Activated naive CD8-positive, alpha-beta T cell treated with anti-CD3 and anti-CD28 coated beads, Interleukin-2, amount 50 U/mL, for 24 hours (primary cell): ENCODE measurements at regions not wholly inside any gene's neighbourhood (a gene's known extent, or its start where the extent isn't known, plus 50 kb on each side); places are given as distances from the start of the nearest gene placed in this dataset.
"Not testable (repeated sequence)": the region's sequence is repeated elsewhere in the genome, so short reads cannot be mapped to it uniquely, and the experiment has no call there.

Experiments
- ATAC-seq: fragments of 150-1000 bp; cut with Tn5 transposase; one replicate; pipeline ENCODE4 v1.10.0; 2021
- DNase-seq: peaks from one replicate; pipeline ENCODE4 v3.0.0; 2021
- H3K27ac Mint-ChIP-seq: one replicate; pipeline ENCODE4 v1.8.0; 2021; ENCODE audit warnings: mild to moderate bottlenecking, mixed read lengths
- H3K27me3 Mint-ChIP-seq: one replicate; pipeline ENCODE4 v1.8.0; 2021; ENCODE audit warnings: mixed read lengths
- H3K36me3 Mint-ChIP-seq: one replicate; pipeline ENCODE4 v1.8.0; 2021; ENCODE audit warnings: low read depth, mixed read lengths
- H3K4me1 Mint-ChIP-seq: one replicate; pipeline ENCODE4 v1.8.0; 2021; ENCODE audit warnings: mixed read lengths
- H3K4me3 Mint-ChIP-seq: one replicate; pipeline ENCODE4 v1.8.0; 2021; ENCODE audit warnings: mild to moderate bottlenecking, moderate library complexity, mixed read lengths
- H3K9me3 Mint-ChIP-seq: one replicate; pipeline ENCODE4 v1.8.0; 2021; ENCODE audit warnings: mixed read lengths

- no peak for DNase-seq
- H3K36me3 Mint-ChIP-seq: no peaks in the 10 kb centered on the region
- H3K9me3 Mint-ChIP-seq: no peaks in the 10 kb centered on the region
- no peaks in the 10 kb centered on the region for H3K4me1 Mint-ChIP-seq
- no peak for ATAC-seq
- peaks cover 14% of the 10 kb centered on the region for H3K27me3 Mint-ChIP-seq
- H3K27ac Mint-ChIP-seq: no peak overlapping the region
- no peak overlapping the region for H3K4me3 Mint-ChIP-seq
Observed at GRCh38 chr1:30102605-30103004, 620.8 kb downstream of the MATN1 start.

- no peaks in the 10 kb centered on the region for H3K36me3 Mint-ChIP-seq
- no peak for DNase-seq
- H3K4me3 Mint-ChIP-seq: no peak overlapping the region
- no peaks in the 10 kb centered on the region for H3K9me3 Mint-ChIP-seq
- H3K4me1 Mint-ChIP-seq: no peaks in the 10 kb centered on the region
- H3K27me3 Mint-ChIP-seq: peaks cover 10% of the 10 kb centered on the region
- no peak overlapping the region for H3K27ac Mint-ChIP-seq
- no peak for ATAC-seq
Observed at GRCh38 chr1:30101487-30102227, 621.7 kb downstream of the MATN1 start.

GRCh38 chr1:30101016-30101415 is 622.4 kb downstream of the MATN1 start:
- ATAC-seq (no peak), DNase-seq (no peak)
- Mint-ChIP-seq H3K9me3 (no peaks in the 10 kb centered on the region), H3K4me3 (no peak overlapping the region), H3K4me1 (no peaks in the 10 kb centered on the region), H3K27ac (no peak overlapping the region), H3K27me3 (peaks cover 10% of the 10 kb centered on the region), H3K36me3 (no peaks in the 10 kb centered on the region)

- Mint-ChIP-seq H3K4me1 (no peaks in the 10 kb centered on the region), H3K9me3 (no peaks in the 10 kb centered on the region), H3K27me3 (peaks cover 8% of the 10 kb centered on the region), H3K4me3 (no peak overlapping the region), H3K27ac (no peak overlapping the region), H3K36me3 (no peaks in the 10 kb centered on the region)
- ATAC-seq (no peak), DNase-seq (no peak)
Observed at GRCh38 chr1:30100524-30100862, 622.9 kb downstream of the MATN1 start.

GRCh38 chr1:30099587-30100523 is 623.5 kb downstream of the MATN1 start:
- no peak overlapping the region for H3K4me3 Mint-ChIP-seq
- H3K4me1 Mint-ChIP-seq: no peaks in the 10 kb centered on the region
- H3K9me3 Mint-ChIP-seq: no peaks in the 10 kb centered on the region
- DNase-seq (no peak), ATAC-seq (no peak)
- peaks cover 5% of the 10 kb centered on the region for H3K27me3 Mint-ChIP-seq
- no peak overlapping the region for H3K27ac Mint-ChIP-seq
- H3K36me3 Mint-ChIP-seq: no peaks in the 10 kb centered on the region

GRCh38 chr1:30097851-30098250 is 625.5 kb downstream of the MATN1 start:
- not testable (repeated sequence) for H3K9me3 Mint-ChIP-seq, H3K27ac Mint-ChIP-seq, DNase-seq, H3K36me3 Mint-ChIP-seq, H3K27me3 Mint-ChIP-seq, H3K4me1 Mint-ChIP-seq, ATAC-seq, H3K4me3 Mint-ChIP-seq

- no peak for DNase-seq
- ATAC-seq: no peak
- no peaks in the 10 kb centered on the region for H3K4me1 Mint-ChIP-seq
- peaks cover 1% of the 10 kb centered on the region for H3K36me3 Mint-ChIP-seq
- peaks cover 26% of the 10 kb centered on the region for H3K9me3 Mint-ChIP-seq
- H3K27me3 Mint-ChIP-seq: no peaks in the 10 kb centered on the region
- no peak overlapping the region for H3K4me3 Mint-ChIP-seq
- no peak overlapping the region for H3K27ac Mint-ChIP-seq
Observed at GRCh38 chr1:30095451-30096025, 627.8 kb downstream of the MATN1 start.

GRCh38 chr1:30095051-30095450 is 628.3 kb downstream of the MATN1 start:
- peaks cover 26% of the 10 kb centered on the region for H3K9me3 Mint-ChIP-seq
- H3K4me3 Mint-ChIP-seq: no peak overlapping the region
- H3K27me3 Mint-ChIP-seq: no peaks in the 10 kb centered on the region
- no peak for ATAC-seq
- peaks cover 1% of the 10 kb centered on the region for H3K36me3 Mint-ChIP-seq
- DNase-seq: no peak
- no peaks in the 10 kb centered on the region for H3K4me1 Mint-ChIP-seq
- no peak overlapping the region for H3K27ac Mint-ChIP-seq

- no peak overlapping the region for H3K27ac Mint-ChIP-seq
- peaks cover 13% of the 10 kb centered on the region for H3K27me3 Mint-ChIP-seq
- DNase-seq: no peak
- no peaks in the 10 kb centered on the region for H3K4me1 Mint-ChIP-seq
- ATAC-seq: no peak
- peaks cover 1% of the 10 kb centered on the region for H3K36me3 Mint-ChIP-seq
- H3K9me3 Mint-ChIP-seq: peaks cover 29% of the 10 kb centered on the region
- H3K4me3 Mint-ChIP-seq: no peak overlapping the region
Observed at GRCh38 chr1:30092051-30092858, 631.1 kb downstream of the MATN1 start.

GRCh38 chr1:30090162-30090820 is 633.1 kb downstream of the MATN1 start:
- Mint-ChIP-seq H3K4me1 (no peaks in the 10 kb centered on the region), H3K9me3 (peaks cover 29% of the 10 kb centered on the region), H3K27me3 (peaks cover 24% of the 10 kb centered on the region), H3K27ac (no peak overlapping the region), H3K36me3 (peaks cover 1% of the 10 kb centered on the region), H3K4me3 (no peak overlapping the region)
- no peak for DNase-seq
- ATAC-seq: no peak

- H3K4me3 Mint-ChIP-seq: no peak overlapping the region
- peaks cover 29% of the 10 kb centered on the region for H3K9me3 Mint-ChIP-seq
- ATAC-seq (no peak), DNase-seq (no peak)
- H3K27me3 Mint-ChIP-seq: peaks cover 30% of the 10 kb centered on the region
- peaks cover 1% of the 10 kb centered on the region for H3K36me3 Mint-ChIP-seq
- no peak overlapping the region for H3K27ac Mint-ChIP-seq
- no peaks in the 10 kb centered on the region for H3K4me1 Mint-ChIP-seq
Observed at GRCh38 chr1:30089024-30089430, 634.4 kb downstream of the MATN1 start.

- Mint-ChIP-seq H3K4me3 (no peak overlapping the region), H3K27ac (no peak overlapping the region), H3K4me1 (no peaks in the 10 kb centered on the region), H3K36me3 (peaks cover 1% of the 10 kb centered on the region), H3K27me3 (peaks cover 34% of the 10 kb centered on the region), H3K9me3 (peaks cover 28% of the 10 kb centered on the region)
- ATAC-seq (no peak), DNase-seq (no peak)
Observed at GRCh38 chr1:30088594-30088993, 634.8 kb downstream of the MATN1 start.

GRCh38 chr1:30087465-30087864 is 635.9 kb downstream of the MATN1 start:
- no peak overlapping the region for H3K27ac Mint-ChIP-seq
- H3K9me3 Mint-ChIP-seq: peaks cover 19% of the 10 kb centered on the region
- ATAC-seq (no peak), DNase-seq (no peak)
- H3K27me3 Mint-ChIP-seq: peaks cover 37% of the 10 kb centered on the region
- no peak overlapping the region for H3K4me3 Mint-ChIP-seq
- H3K4me1 Mint-ChIP-seq: no peaks in the 10 kb centered on the region
- H3K36me3 Mint-ChIP-seq: peaks cover 1% of the 10 kb centered on the region
